ENCODE measurements at regions not wholly inside any gene's neighbourhood (a gene's known extent, or its start where the extent isn't known, plus 50 kb on each side); places are given as distances from the start of the nearest gene placed in this dataset.

DNA sequence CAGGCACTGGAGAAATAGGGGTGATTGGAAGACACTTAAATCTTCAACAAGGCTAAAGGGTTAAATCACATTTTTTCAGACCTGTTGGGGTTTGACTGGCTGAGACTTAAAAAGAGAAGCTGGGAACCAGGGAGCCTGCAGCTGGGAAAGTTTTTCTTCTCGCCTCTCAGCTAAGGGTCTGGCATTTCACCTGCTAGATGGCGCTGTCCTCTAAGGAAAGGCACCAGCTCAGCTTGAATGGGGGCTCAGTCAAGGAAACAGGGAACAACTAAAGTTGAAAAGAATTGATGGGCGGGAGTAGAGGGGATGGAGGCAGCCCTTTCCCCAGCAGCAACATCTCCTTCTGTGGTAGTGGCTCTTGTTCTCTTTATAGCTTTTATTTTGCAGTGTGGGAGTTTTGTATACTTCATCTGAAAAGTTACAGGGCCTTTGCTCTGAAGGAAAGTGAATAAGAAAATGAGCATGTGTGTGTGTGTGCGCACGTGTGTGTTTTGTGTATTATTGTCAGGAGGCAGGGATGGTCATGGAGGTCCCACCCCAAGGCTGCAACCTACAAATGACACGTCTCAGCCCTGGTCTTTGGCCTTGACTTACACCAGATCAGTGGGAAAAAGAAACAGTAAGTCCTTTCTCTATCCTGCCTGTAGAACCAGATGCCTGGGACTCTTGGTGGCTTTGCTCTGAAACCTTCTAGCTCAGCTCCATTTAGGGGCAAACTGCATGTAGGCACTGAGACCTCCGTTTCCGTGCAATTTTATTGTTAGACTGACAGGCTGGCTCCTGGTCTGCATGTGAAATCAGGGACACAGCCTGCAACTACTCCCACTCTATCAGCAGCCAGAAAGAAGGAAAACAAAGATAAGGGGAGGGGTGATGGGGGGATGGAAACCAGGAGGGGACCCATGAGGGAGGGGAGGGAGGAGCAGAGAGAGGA is 316.2 kb upstream of the CLINT1 start:
- DNase-seq = peak; percentile 9

DNA sequence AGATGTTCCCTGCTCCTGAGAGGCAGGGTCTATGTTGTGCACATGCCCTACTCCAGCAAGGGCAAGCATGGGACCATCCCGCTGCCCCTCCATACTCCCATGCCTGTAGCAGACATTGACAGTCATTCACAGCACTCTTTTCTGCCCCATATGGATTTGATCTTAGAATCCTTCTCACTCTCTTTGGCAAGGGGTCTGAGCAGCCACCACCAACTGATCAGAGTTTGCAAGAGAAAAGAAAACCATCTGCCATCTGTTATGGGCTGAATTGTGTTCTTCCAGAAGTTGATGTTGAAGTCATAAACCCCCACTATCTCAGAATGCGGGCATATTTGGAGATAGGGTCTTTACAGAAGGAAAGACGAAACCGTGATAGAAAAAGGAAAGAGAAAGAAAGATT is 315.1 kb upstream of the CLINT1 start:
- DNase-seq = no peak

DNA sequence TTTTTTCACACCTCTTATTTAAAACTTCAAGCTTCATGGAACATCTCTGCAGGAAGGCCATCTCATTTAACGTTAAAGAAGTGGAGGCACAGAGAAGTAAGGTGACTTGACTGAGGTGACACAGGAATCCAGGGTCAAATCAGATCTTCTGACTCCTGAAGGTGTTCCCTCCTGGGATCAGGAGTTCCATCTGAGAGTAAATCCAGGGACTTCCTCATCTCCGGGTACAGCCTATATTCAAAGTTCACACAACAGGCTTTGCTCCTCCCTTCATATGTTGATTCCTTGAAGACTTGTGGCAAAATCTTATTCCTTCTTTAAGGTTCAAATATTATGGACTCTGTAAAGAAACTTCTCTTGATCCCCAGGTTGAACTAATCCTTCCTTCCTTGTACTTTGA is 313.1 kb upstream of the CLINT1 start:
- no peak for DNase-seq

DNA sequence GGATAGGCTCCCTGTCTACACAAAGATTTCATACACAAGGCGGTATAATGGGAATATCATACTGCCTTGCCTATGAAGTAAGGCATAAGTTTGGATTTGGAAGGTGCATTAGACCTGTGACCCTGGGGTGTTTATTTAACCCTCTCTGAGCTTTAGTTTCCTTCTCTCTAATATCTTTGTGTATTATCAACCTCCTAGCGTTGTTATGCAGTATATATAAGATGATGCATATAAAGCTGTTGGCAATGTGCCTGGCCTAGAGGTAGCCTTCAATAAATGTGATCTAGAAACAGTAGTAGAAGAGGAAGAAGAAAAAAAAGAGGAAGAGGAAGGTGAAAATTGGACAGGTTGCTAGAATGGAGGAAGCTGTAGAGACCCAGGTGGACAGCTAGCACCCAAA is 311.6 kb upstream of the CLINT1 start:
- no peak for DNase-seq

DNA sequence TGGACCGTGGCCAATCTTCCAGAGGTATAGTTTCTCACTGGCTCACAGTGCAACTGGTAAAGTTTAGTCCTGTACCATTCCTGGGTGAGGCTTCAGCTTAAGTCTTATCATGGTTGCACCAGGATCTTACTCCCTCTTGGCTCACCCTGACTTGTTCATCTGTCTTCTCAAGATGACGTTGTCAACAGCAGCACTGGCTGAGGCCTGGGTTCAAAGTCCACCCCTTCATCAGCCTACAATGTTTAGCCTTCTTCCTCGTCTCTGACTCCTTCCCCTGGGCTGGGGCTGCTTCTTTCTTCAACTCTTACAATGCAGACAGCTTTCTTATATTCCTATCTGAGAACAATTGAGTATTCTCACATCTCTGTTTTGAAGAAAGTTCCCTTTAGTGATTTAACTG is 311.1 kb upstream of the CLINT1 start:
- no peak for DNase-seq

DNA sequence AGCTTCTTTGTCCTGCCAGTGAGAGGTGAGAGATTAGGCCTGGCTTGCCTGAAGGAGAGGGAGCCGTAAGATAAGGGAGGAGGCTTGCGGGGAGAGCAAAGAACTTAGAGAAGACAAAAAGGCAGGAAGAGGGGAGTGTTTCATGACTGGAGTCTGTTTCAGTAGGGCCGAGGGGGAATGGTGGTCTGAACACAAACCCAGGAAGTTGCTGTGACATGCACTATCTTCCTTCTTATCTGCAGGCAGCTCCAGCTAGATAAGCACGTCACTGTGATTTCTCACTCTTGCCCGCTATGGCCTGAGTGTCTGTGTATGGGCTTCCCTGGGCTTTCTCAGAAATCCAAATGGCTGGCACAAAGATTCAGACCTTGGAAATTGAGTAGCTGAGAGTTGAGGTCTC is 307.5 kb upstream of the CLINT1 start:
- no peak for DNase-seq

DNA sequence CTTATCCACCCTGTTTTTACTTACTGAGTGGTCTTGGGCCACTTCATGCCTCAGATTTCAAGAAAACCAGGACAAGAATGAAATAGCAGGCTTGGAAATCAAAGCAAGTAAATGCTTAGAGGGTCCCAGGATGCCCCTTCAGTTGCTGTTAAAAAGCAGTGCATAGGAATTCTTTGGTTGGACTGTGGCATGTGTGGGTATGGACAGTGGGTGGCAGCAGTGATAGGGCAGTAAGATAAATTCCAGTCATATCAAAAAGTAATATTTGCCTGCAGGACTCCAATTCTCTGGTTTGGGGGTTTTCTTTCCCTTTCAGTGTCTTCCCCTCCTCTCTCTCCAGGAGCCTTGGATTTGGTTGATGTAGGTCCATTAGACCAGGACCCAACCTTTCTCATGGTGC is 306.7 kb upstream of the CLINT1 start:
- no peak for DNase-seq

DNA sequence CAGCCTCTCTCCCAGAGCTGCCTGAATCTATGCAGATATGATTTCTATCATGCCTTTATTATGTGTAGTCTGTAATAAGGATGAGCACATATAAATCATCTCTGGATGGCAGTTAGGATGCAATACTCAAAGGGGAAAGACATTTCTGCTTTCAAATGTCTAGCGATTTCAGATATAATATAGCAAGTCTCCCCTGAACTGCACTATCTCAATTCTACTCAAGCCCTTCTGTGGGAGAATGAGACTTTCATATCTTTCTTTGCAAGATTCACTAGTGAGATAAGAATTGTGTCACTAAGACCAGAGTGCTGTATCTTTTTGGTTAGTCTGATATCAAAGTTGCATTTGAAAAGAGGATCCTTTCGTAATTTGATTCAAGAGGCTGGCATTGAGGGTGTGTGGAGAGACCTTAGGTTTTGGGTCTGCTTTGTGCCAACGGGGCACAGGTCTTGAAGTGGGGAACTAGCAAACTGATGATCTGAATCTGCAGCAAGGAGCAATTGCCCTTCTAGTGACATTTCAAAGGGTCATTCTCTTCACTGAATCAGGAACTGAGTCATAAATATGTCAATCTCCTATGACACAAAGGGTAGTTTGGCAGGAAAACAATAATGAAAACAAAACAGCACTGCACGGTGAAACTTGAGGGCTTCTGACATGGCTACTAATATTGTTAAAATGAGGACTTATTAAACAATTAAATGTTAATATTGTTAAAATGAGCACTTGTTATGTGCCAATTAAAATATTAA is 305.5 kb upstream of the CLINT1 start:
- no peak for DNase-seq

DNA sequence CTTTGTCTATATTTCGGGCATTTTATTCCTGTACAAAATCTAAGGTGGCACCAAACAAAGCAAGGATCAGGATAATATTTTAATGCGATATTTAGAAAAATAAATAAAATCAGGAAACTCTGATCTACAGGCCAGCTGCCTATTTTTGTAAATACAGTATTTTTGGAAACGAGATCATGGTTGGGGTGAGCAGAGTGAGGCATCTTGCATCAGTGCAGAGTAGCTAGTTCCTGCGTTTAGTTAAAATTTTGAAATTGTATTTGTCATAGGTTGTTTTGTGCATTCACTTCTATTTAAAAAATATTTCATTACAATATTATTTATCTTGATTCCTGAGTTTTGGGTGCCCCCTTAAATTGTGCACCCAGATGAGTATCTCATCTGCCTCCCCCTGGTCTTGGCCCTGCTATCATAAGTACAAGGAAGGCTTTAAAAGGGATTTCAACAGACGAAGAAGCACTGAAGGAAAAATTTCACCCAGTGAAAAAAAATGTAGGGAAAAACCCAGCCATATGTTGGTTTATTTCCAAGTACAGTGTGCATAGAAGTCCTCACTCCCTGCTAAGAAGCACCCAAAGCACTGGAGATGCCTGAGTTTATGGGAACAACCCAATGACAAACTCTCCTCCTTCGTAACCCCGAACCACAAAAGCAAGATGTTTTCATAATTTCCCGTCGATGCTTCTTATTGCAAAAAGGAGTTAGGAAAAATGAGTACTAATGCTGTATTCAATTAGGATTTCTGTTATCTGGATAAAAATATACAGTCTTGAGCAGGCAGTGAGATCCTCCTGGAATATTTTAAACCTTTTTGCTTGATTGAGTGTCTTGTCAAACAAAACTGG is 304.7 kb upstream of the CLINT1 start:
- no peak for DNase-seq

DNA sequence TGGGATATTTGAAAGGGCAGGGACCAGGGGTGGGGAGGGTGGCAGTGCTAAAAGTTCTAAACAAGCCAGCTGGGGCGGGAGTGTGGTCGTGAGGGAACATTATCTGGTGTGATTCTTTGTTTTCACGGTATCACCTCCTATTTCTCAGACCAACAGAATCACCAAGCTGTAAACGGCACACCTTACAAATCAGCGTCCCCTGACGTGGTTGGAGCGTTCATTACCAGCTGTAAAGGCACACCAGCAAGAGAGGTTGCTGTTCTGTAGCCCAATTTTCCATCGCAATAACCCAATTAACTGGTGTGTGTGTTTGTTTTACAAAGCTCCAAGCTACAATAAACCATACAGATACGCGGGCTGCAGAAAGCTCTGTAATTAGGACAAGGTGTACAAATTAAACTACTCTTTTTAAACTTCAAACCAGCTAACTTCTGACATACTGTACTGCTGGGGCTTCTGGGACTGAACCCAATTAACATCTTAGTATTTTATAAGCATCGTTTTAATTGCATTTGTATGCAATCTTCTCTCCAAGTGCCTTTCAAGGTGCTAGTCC is 303.6 kb upstream of the CLINT1 start:
- no peak for DNase-seq

DNA sequence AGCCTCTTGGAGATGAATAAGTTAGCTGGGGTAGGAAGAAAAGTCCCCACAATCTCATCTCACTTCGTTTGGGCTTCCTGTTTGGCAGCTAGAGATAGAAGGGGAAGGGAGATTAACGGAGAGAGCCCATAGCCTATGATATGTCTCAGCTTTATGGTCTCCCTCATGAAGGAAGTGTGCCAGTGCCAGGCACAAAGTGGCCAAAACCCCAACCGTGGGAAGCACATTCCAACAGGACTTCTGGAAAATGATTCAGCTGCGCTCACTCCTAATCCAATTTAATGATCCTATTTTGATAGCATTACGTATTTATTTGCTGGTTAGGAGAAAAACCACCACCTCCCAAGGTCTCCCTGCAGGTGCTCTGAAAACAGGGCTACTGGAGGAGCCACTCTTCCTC is 303.1 kb upstream of the CLINT1 start:
- no peak for DNase-seq

DNA sequence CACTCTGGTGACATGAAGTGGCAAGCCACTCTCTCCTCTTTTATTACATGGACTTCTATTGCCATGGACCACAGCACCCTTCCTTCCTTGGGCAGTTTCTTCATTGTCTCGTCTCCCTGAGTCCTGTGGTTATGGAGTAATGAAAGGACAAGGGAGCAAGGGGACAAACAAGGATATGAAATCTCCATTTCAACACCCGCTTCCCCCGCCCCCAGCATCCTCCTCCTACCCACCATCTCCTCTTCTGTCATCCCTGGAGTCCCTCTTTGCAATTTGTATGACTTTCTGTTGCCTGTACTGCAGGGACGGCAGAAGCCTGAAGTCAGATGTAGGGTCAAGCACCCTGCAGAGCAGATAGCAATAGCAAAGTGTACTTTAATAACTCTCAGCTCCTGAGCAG is 300.7 kb upstream of the CLINT1 start:
- no peak for DNase-seq

DNA sequence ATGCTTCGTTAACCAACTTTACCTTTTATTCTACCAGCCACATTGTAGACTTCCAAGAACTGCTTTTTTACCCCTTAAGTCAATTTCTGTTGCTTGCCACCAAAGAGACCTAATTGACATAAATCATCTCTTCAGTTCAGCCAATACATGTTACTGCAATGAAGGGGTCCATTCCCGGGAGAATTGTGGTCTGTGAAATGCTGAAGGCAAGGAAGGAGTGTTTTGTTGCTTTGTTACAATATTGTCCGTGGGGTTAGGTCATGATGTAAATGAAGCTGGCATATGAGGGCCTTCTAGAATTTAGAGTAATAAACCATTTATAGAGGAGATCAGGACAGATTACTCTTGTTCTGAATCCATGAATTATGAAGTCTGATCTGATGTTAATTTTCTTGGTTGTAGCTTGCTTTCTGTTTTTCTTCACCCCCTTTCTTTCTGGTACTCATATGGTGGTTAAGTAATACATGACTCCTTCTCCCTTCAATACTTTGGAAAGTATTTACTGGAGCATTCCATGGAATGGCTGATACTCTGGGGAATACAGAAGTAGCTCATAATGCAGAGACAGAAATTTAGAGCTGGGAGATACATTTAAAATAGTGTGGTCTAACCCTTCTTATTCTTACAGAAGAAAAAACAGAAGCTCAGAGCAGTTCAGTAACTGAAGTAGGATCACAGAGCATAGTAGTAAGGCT is 297.0 kb upstream of the CLINT1 start:
- DNase-seq = no peak

DNA sequence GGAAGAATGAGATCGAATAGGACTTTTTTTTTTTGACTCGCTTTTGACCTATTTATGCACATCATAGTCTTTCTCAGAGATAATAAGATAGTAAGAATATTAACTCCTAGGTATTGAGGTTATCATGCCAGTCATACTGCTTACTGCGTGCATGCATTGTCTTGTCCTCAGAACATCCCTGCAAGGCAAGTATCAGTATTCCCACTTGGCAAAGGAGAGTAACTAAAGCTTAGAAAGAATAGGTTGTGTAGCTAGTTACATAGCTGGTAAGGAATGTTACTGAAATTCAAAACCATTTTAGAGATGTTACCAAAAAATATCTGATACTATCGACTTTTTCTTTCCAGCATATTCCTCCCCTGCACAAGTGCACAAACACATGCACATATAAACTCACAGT is 296.1 kb upstream of the CLINT1 start:
- no peak for DNase-seq

DNA sequence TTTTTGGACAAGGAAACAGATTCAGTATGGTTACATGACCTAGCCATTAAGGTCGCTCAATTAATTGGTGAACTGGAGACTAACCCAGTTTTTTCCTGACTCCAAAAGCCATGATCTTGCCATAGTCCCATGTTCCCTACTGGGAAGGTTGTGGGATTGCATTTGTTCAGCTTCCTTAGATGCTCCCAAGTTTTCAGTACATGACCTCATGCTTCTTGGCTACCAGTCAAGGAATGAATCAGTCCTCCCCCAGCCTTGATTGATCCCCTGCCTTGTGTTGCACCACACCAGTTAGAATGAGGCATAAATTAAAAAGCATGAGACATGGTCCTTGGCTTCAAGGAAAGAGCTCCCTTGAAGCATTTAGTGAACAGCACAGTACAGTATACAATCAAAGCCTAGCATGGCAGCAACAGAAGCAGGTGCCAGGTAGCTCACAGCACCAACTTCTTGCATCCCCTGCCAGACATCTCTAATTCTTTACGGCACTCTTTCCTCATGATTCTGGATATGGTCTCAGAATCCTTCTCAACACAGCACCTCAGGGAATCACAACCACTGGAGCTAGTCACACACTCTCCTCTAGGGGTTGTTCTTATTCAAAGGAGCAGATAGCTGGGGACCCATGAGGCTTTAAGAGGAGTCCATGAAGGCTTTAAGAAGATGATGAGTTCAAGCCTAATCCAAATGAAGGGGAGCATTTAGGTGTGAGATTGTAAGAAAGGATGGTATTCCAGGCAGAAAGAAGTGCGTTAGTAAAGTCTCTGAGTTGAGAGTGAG is 295.5 kb upstream of the CLINT1 start:
- no peak for DNase-seq

DNA sequence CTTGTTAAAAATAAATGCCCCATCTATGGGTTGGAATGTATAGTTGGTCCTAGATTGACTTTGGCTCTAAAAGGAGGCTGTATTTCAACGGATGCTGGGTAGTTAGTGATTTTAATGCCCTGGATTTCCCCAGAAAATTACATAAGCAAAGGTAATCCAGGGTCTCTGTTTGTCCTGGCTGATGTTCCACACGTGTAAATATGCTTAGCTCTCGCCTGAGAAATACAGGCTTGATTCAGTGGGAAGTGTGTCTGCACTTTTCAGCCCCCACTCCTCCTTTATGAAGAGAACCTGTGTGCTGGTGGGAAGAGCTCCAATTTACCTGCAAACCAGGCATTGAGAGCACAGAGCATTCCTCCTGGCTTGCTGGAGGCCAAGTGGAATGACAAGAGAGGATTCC is 294.6 kb upstream of the CLINT1 start:
- no peak for DNase-seq

DNA sequence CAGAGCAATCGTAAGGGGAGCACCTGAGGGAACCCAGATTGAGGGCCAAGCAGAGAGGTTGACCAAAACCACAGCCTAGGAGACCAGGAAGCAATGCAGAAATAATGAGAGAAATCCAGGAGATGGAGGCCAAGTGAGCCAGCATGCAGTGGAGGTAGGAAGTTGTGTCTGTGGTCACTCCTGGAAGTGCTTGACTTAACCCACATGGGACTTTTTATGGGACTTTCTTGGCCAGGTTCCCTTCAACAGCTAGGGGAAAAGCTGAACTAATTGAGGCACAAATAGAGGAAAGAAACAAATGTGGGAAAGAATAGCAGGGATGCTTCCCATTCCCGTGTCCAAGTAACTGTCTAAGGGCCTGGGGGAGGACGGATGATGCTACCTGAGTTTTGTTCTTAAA is 293.2 kb upstream of the CLINT1 start:
- no peak for DNase-seq

DNA sequence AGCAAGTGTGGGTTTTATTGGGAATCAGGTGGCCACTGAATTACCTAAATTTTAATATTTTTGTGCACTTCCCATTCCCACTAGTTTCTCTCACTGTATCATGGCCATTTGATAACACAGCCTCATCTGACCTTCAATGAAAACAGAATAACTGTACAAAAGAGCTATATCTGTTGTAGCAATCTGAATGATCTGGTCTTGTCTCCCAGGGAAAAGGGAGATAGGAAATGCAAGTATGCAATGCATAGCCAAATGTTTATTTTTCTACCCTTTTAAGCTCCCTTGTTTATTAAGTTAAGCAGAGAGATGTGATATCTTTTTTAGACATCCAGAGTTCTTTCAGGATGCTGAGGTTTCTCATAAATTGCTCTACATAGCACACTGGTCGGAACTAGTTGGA is 288.3 kb upstream of the CLINT1 start:
- DNase-seq = no peak

DNA sequence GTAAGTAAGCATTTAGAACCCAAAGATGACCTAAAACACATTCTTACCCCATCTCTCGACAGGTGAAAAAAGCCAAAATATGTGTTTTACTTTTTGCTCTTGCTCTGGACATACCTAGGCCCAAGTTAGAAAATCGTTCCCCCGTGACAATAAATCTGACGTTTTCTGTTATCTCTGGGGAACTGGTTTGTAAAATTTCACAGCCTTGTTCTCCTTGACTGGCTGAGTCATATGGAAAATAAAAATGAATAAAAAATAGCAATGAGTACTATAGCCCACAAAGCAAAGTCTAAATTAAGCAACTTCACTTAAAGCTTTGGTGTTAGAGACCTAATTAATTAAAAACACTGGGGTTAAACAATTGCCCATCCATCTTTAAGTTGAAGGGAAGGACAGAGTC is 286.9 kb upstream of the CLINT1 start:
- DNase-seq = no peak

DNA sequence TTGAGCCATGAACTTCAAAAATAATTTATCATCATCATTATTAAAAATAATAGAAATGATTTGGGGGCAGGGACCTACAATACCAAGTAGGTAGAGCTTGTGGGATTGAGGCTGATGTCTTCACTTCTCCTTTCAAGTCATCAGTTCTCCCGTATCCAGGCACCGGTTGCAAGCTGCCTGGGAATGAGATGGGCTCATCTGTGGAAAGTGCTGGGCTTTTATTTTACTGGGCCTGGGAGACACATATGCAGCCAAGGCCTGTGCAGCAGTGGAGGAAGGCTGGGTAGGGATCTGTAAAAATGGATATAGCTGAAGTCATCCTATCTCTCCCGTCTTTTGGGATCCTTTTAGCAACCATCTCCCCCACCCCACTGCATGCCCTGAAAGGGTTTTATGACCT is 284.1 kb upstream of the CLINT1 start:
- DNase-seq = no peak

DNA sequence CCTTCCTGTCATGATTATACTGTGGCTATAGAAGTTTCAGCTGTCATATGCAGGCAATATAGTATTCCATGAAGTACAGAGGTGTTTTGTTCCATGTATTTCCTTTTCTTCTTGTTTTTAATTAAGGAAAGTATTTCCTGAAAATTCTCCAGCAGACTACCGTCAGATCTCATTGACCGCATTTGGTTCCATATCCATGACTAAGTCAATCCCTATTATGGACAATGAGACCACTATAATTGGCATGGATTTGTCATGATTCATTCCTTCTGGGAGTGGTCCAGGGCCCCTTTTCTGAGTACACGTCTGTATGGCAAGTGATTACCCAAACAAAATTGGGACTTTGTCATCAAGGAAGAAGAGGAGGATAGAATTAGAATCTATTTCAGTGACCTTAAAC is 283.2 kb upstream of the CLINT1 start:
- no peak for DNase-seq
